ENCODE measurements at regions not wholly inside any gene's neighbourhood (a gene's known extent, or its start where the extent isn't known, plus 50 kb on each side); places are given as distances from the start of the nearest gene placed in this dataset.

DNA sequence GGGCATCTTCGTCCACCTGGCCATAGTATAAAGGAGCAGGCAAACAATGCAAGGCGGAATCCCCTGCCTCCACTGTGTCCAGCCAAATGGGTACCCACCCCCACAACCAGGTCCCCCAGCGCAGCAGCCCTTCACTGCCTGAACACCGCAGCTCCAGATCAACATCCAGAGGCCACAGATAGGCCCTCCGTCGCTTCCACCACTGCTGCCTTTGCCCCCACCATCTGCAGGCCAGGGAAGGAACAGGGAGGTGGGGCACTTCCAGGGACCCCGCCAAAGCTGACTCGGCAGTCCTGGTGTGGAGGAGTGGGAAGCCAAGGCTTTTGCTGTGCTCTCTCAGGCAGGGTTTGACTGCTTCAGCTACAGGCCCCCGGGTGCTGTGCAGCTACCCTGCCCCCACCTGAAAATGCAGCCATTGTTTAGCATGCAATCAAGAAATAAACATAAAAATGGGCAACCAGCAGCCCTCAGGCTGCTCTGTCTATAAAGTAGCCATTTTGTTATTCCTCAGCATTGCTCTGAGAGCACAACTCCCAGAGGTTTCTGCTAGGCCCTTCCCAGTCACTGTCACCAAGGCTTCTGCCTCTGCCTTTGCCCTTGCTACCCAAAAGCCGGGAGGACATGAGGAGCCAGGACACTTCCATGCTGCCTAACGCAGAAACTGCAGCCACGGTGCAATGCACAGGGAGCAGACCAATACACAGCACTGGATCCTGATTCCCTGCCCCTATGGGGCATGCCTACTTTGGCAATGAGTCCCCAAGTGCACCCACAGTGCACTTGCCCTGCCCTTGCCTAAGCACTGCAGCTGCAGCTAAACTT lies 733.2 kb upstream of the KLHL1 start:
- H3K9me3 ChIP-seq: no peaks in the 10 kb centered on the region
- TF ChIP-seq, protein P1, sequence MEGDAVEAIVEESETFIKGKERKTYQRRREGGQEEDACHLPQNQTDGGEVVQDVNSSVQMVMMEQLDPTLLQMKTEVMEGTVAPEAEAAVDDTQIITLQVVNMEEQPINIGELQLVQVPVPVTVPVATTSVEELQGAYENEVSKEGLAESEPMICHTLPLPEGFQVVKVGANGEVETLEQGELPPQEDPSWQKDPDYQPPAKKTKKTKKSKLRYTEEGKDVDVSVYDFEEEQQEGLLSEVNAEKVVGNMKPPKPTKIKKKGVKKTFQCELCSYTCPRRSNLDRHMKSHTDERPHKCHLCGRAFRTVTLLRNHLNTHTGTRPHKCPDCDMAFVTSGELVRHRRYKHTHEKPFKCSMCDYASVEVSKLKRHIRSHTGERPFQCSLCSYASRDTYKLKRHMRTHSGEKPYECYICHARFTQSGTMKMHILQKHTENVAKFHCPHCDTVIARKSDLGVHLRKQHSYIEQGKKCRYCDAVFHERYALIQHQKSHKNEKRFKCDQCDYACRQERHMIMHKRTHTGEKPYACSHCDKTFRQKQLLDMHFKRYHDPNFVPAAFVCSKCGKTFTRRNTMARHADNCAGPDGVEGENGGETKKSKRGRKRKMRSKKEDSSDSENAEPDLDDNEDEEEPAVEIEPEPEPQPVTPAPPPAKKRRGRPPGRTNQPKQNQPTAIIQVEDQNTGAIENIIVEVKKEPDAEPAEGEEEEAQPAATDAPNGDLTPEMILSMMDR (IDR thresholded peaks at IDR 0.05): no peak
- WGBS, 2 donors: 68 to 80% methylated on average over 12 of the region's 12 CpGs
- no peak for FAIRE-seq
- ATAC-seq: no peak
- H3K27me3 ChIP-seq: no peaks in the 10 kb centered on the region
- H3K4me3 ChIP-seq: no peak overlapping the region
- H3K4me1 ChIP-seq: no peaks in the 10 kb centered on the region
- no peaks in the 10 kb centered on the region for H3K36me3 ChIP-seq
- DNase-seq: peak in 1 of 6 donors; percentile 38
- intact Hi-C loops (cut with DNase I): no loop called here
- no peak overlapping the region for H3K27ac ChIP-seq

GRCh38 chr13:70835371-70835770 lies 727.1 kb upstream of the KLHL1 start:
- Histone ChIP-seq H3K9me3 (no peaks in the 10 kb centered on the region), H3K36me3 (no peaks in the 10 kb centered on the region), H3K4me1 (no peaks in the 10 kb centered on the region), H3K27ac (no peak overlapping the region), H3K27me3 (peaks cover 0 to 5% (median 0%) of the 10 kb centered on the region in 4 donors), H3K4me3 (no peak overlapping the region)
- TF ChIP-seq, protein P1 (IDR thresholded peaks at IDR 0.05): no peak
- ATAC-seq: no peak
- DNase-seq: no peak
- 77 to 82% methylated on average over 1 of the region's 1 CpG for WGBS, 2 donors
- intact Hi-C loops (cut with DNase I): no loop called here
- no peak for FAIRE-seq

DNA sequence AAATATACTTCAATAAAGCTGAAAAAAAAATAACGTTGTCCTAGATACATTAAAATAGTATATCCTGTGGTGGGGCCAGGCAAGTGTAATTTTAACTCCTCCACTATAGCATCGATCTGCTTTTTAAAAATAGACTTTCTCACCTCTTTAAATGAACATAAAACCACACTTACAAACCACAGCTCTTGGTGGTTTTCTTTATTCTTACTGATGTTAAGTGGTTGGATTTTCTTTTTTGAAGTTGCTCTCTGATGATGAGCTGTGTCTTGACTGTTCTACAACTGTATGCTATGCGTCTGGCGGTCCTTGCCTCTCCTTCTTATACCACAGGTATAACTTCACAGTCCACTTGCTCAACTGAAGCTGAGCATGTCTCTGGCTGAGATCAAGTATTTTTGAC lies 721.5 kb upstream of the KLHL1 start:
- no peaks in the 10 kb centered on the region for H3K4me1 ChIP-seq
- intact Hi-C loops (cut with DNase I): no loop called here
- ATAC-seq (no peak), FAIRE-seq (no peak), DNase-seq (no peak)
- H3K27me3 ChIP-seq: no peaks in the 10 kb centered on the region
- no peaks in the 10 kb centered on the region for H3K36me3 ChIP-seq
- no peak overlapping the region for H3K27ac ChIP-seq
- H3K9me3 ChIP-seq: no peaks in the 10 kb centered on the region
- no peak overlapping the region for H3K4me3 ChIP-seq
- 55 to 56% methylated on average over 4 of the region's 4 CpGs for WGBS, 2 donors
- TF ChIP-seq, protein P1 (IDR thresholded peaks at IDR 0.05): no peak

DNA sequence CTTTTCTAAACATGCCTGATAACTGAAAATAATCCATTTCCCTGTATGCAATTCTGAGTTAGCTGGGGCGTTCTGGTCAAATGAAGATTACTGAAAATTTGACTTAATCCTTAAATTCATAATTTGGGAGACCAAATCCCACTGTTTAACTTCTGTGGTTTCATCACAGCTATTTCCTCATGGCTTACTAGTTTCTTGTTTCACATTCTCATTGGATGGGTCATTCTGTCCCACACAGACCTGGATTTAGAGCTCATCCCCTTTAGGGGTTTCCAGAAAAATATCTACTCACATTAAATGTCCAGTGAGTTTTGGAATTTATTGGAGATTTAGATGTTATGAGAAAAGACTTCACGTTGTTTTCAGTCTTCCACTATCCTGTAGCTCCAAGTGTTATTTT lies 709.3 kb upstream of the KLHL1 start:
- Histone ChIP-seq H3K9me3 (no peaks in the 10 kb centered on the region), H3K4me1 (no peaks in the 10 kb centered on the region), H3K27ac (no peak overlapping the region), H3K36me3 (no peaks in the 10 kb centered on the region), H3K4me3 (no peak overlapping the region), H3K27me3 (no peaks in the 10 kb centered on the region)
- intact Hi-C loops (cut with DNase I): no loop called here
- no peak for DNase-seq
- FAIRE-seq: no peak
- TF ChIP-seq, protein P1 (IDR thresholded peaks at IDR 0.05): no peak
- no peak for ATAC-seq
- WGBS, 2 donors: 55 to 75% methylated on average over 2 of the region's 2 CpGs

DNA sequence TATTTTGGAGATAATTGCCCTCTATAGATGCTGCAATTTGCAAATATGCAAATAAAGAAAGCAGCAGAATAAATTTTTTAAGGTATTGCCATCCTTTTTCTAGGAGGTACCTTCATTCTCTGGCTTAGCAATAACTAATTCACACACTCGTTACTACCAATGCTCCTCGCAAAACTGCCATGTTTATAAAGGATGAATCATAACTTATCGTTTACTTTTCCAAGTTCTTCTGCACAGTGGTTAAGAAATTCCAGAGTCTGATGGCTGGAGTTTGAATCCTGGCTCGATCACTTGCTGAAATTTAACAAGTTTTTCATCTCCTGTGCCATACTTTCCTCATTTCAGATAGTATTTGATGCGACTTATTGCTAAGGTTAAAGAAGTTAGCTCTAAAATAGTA lies 708.6 kb upstream of the KLHL1 start:
- intact Hi-C loops (cut with DNase I): no loop called here
- H3K36me3 ChIP-seq: no peaks in the 10 kb centered on the region
- no peaks in the 10 kb centered on the region for H3K27me3 ChIP-seq
- FAIRE-seq (no peak), DNase-seq (no peak), ATAC-seq (no peak)
- no peaks in the 10 kb centered on the region for H3K4me1 ChIP-seq
- TF ChIP-seq, protein P1 (IDR thresholded peaks at IDR 0.05): no peak
- no peak overlapping the region for H3K4me3 ChIP-seq
- no peak overlapping the region for H3K27ac ChIP-seq
- 64 to 73% methylated on average over 5 of the region's 5 CpGs for WGBS, 2 donors
- no peaks in the 10 kb centered on the region for H3K9me3 ChIP-seq
